Kidney capillary endothelial cell (primary cell): ENCODE measurements at regions not wholly inside any gene's neighbourhood (a gene's known extent, or its start where the extent isn't known, plus 50 kb on each side); places are given as distances from the start of the nearest gene placed in this dataset.

Source experiments
- DNase-seq: peaks from one replicate; pipeline ENCODE4 v3.0.0-alpha.2; 2018; ENCODE audit warnings: low spot score

DNA sequence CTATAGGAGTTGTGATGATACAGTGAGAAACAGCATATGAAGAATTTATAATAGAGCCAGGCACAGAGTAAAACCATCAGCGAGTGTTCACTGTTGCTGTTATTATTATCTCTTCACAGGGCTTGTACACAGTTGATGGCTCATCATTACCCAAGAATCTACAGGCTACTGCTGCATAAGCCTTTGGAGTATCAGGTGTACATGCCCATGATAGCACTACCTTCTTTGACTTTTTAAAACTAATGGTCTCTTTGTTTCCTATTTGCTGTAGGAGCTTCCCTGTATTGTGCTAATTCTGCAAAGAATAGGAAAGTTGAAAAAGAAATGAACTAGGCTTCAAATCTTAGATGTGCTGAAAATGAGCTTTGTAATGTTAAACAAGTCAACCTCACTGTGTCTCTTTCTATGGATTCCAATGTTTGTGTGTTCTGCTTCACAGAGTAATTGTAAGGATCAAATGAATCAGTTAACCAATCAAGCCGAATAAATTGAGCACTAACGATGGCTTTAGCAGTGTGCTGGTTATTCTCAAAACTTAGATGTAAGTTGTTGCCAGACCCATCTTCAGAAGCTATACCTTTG lies 138.8 kb downstream of the TUSC7 start:
- DNase-seq = no peak

DNA sequence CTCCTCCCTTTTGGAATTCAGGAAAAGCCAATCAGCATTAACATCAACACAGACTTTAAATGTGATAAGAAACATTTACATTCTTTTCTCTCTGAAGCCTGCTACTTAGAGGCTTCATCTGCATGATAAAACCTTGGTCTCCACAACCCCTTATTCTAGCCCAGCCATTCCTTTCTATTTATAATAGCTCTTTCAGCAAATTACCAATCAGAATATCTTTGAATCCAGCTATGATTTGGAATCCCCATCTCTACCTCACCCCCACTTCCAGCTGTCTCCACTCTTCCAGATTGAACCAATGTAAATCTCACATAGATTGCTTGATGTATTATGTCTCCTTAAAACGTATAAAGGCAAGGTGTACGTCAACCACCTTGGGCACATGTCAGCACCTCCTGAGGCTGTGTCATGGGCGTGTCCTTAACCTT lies 139.7 kb downstream of the TUSC7 start:
- no peak for DNase-seq

DNA sequence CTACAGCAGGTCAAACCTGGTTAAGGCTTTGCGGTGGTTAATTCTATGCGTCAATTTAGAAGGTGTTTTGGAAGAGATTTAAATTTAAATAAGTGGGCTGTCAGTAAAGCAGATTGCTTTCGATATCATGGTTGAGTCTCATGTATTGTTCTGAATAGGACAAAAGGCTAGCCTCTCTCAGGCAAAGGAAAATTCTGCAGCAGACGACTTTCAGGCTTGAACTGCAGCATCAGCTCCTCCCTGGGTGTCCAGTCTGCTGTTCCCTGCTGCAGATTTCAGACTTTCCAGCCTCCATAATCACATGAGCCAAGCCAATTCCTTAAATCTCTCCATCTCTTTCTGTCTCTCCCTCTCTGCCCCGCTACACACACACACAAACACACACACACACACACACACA lies 143.2 kb downstream of the TUSC7 start:
- no peak for DNase-seq

DNA sequence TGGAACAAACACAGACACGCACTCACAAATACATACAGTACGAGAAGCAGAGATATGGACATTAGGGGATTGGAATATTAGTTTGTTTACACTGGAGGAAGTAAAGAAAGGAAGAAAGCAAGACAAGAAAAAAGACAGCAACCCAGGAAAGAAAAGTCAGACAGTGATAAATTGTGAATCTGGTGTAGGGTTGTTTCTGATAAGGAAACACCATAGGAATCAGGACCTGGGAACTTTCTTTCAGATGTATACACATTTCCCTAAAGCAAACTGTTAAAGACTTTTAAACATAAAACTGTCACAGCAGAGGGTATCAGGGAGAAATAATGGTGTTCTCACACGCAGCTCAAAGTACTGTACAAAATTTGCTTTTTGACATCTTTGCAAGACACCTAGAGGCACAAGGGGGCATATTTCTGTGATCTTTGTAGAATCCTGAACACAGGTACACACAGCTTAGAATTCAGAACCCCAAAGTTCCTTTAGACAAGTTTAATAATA lies 153.7 kb downstream of the TUSC7 start:
- DNase-seq = no peak

DNA sequence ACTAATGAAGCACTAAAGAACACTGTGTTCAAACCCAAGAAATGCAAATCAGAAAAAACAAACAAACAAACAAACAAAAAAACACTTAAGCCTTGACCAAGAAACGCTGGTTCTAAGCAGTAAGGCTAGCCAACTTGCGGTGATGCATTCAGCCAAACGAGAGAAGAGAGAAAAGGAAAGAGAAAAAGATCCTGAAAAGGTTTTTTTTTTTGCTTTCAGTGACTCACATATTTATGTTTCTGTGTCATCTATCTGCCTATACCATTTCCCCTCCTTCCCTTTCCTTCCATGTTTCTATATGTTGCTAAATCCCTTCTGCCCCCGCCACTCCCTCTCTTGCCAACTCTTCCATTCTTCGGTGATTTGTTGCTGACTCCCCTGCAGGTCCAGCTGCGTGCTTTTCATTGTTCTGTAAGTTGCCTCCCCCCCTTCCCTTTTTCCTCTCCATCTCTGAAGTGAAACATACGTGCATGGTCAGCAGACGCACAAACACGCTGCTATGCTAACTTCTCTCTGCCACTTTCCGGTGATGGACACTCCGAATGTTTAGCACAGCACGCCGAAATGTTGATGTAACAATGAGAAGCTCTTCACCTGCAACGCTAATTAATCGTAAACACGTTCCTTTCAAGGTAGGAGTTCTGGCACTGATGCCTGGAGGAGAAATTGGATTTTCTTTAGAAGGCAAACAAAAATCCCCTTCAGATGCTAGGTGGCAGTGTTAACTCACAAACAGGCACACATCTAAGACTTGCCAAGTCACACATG lies 154.4 kb downstream of the TUSC7 start:
- peak; percentile 40 for DNase-seq

DNA sequence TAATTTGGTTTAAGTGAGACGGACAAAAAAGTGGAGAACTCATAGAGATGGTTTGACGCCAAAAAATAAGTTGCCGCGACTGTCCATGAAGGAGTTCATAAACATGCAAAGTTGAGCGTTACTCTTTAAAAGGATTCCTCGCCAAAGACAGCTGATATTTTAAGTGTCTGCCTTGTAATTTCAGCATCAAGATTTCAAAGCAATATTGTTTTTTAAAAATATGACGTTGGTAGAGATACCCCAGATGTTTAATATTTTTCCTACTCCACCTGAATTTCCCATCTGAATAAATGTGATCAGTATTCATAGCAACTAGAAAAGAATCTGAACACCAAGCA lies 155.0 kb downstream of the TUSC7 start:
- no peak for DNase-seq

DNA sequence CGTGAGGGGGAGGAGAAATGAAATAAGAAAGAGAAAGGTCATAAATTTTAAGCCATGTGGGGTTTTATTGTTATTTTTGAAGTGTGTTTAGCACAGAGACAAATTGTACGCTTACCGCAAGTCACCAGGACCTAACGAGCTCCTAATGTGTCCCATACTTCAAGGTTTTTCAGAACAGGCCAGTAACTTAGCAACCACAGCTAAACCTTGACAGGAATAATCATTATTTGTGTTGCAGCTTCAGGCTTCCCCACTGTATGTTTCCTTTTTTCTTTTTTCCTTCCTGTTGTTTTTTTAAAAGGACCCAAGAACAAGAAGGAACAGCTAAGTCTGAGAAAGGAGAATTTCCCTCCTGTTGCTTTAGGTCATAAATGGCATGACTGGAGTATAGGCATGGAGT lies 160.8 kb downstream of the TUSC7 start:
- DNase-seq = no peak

DNA sequence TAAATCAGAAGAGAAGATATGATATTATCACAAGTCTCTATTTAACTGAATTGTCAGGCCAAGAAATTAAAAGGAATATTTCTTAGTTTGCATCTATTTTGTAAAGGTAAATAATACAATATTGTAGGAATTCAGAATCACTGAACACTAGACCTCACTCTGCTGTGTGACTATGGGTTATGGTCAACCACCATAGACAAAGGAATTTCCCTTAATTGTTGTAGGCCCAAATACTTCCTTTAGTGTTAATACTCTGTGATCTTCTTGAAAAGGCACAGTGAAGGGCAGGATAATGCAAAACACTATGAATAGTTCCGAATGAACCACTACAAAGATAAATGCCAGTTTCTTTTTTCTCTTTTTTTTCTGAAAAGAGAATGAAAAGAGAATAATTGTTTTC lies 162.3 kb downstream of the TUSC7 start:
- no peak for DNase-seq

DNA sequence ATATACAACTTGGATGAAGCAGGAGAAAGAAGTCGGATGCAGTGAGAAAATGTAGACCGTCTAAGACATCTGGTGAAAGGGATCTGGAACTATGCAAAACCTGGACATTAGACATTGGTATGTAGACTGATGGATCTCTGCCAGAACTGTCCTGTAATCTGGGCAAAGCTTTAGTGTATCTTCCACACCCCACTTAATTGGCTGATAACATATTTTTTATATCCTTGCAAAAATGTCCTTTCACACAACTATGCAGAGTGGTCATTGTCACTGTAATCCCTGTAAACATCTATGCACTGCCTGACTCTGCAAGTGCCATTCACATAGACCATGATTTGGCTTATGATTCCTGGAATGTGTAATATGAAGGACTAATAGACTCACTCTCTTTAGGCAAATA lies 163.1 kb downstream of the TUSC7 start:
- no peak for DNase-seq

DNA sequence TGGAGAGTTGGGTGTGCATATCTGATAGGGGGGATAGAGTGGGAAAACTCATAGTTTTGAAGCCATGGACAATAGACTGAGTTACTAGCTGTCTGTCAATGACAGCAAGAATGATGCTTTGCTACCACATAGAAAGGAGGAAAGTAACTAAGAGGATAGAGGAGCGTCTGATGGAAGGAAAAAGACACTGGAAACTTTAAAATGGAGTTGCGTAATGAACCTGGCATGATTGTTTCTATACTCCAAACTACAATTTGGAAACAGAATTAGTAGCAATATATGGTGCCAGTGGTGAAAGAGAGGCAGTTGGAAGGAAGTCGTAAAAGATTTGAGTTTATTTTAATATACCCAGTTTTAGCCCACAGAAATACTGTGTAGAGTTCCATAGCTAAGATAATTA lies 163.6 kb downstream of the TUSC7 start:
- DNase-seq = no peak

DNA sequence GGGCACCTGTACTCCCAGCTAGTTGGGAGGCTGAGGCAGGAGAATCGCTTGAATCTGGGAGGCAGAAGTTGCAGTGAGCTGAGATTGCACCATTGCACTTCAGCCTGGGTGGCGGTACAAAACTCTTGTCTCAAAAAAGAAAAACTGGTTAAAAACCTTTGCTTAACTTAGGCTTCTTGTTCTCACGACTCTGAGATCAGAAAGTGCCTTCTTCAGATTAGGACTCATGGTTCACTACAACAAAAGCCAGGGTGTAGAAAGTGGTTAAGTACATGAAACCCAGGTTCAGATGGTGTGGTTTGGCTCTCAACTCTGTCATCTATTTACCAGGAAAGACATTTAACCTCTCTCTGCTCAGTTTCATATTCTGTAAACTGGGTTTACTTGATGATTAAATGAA lies 168.4 kb downstream of the TUSC7 start:
- no peak for DNase-seq

DNA sequence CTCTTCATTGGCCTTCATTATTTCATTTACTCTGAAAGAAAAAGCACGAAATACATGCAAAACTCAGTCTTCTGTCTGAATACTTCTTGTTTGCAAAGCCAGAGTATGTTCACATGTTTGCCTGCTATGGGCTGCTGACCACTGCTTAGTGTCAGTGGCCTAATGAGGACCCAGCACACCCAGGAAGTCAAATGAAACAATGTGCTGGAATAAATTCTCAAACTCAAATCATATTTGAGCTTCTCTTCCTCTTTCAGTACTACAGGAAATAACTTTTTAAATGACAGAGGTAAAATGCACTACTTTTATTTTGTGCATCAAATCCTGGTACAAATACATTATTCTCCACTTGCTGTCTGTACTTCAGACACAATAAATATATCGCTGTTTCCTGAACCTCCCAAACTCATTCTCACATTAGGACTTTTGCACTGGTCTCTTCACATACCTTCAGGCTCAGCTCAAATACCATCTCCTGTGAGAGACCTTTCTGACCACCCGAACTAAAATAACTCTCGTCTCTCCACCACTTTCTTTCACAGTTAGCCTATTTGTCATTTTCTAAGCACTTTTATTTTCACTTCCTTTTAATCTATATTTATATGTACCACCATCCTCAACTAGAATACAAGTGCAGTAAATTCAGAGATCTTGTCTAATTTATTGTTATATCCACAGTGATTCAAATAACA lies 176.8 kb downstream of the TUSC7 start:
- no peak for DNase-seq

DNA sequence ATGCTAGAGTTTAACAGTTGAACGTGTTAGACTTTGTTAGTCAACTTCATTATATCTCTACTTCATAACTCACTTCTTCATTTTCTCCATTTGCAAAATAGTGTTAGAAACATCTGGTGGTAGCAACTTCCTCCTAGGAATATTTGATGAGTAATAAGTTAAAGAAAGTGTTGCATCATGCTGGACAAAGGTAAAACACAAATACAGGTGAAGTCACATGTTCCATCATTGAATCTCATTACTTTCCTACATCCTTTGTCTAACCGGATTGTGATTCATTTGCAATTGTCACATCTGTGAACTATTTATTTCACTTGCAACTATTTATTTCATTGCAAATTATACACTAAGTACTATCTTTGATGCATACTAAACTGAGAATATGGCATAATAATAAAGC lies 186.5 kb downstream of the TUSC7 start:
- DNase-seq = no peak

DNA sequence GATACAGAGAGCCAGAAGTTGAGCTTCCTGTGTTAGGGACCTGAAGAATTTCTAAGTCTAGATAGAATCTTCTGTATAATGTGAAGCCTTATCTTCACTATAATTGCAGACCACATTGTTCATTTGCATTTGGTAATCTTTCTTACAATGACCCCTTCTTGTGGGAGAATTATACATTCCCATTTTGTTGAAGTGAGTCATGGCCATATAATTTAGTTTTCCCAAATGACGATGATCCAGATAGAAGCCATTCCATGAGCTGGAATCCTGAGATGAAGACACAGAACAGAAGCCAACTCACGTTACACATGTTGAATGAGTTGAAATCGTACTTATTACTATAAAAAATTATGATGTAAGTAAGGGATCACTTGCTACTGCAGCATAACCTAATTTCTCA lies 187.8 kb downstream of the TUSC7 start:
- DNase-seq = no peak

DNA sequence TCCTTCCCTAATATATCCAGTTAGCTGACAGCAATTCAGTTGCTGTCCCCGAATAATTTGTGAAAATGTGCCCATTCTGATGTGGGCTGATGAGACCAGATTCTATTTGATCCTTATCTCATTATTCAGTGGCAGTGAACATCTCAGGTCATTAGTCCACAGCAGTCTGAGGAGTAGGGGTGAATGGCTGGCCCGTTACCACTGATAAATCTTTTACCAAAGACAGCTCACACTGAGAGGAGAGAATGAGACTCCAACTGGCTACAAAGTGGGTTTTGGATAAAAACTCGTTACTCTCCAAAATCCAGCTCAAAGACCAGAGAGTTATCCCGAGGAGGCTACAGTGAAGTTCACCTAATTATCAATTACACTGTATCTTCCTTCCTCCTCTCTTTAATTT lies 189.7 kb downstream of the TUSC7 start:
- no peak for DNase-seq

DNA sequence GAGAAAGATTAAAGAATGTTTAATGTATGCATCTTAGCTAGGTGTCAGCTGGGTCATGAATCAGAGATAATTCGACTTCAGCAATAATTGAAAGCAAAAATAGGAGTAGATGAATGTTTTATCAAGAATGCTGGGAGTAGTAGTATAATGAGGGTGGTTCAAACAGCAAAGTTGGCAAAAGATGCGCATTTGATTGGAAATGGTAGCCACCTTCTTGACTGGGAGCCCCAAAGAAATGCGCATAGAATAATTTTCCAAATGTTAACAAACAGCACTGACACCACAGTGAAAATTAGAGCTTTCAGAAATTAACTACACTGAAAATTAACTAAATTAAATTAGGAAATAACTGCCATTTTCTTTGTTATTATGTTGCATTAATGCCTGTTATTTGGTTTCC lies 195.8 kb downstream of the TUSC7 start:
- no peak for DNase-seq

DNA sequence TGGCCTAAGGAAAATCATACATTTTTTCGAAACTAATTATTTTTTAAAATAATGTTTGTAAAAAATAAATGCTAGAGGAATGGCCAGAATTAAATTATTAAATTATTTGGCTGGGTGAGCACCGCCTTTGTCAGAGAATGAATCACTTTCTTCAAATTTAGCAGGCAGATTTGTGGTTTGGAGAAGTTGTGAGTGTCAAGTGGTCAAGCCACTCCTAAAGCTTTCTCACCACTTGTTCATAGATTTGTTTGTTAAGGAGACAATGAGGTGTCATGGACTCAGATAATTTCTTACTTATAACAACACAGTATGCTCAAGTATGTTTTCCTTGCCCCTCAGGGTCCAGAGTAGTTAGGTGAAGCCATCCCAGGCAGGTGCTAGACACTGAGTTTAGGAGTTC lies 196.2 kb downstream of the TUSC7 start:
- no peak for DNase-seq

DNA sequence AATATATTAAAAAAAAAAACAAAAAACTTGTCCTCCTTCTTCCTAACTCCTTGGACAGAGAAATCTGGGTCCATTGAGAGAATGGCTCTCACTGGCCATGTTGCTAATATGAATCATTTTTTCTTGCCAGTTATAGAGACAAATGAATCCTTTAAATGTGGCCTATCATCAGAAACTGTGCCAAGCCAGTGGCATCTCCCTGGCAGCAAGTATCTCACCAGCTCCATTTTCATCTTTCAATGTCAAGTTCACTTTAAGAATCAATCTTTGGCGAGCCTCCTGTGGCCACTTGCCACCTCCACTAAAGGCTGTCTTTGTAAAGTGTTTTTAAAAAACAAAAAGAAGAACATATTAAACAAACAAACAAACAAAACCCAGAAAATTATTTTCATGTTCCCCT lies 202.5 kb downstream of the TUSC7 start:
- no peak for DNase-seq

DNA sequence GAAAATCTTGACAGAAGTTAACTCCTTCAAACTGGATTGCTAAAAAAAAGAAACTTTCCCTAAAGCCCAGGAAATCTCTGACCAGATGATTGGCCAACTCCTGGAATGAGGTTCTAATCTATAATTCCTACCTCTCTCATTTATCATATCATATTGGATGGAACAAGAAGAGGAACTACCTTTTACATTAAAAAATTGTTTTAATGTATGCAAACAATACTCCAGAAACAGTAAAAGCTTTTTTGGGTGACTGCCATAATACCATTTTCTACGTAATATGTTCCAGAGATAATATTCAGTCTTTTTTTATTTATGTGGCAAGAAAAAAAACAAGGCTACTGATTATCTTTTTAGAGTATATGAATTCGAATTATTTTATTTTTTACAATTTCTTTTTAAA lies 204.4 kb downstream of the TUSC7 start:
- DNase-seq = no peak

DNA sequence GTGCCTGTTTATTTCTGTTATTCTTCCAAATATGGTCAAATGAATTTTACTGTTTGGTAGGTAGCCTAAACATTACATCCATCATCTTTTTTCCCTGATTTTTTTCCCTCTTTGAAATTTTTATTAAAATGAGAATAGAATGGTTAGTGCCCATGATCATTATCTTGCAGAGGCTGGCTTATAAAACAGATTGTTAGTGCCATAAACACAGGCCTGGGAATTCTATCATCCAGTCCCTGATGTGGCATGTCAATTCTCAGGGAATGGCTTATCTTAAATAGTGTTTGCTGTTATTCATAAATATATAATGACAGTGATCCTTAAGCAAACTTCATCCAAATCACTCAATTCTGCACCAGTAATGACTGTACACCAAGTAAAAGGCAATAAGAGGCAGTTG lies 207.3 kb downstream of the TUSC7 start:
- no peak for DNase-seq

DNA sequence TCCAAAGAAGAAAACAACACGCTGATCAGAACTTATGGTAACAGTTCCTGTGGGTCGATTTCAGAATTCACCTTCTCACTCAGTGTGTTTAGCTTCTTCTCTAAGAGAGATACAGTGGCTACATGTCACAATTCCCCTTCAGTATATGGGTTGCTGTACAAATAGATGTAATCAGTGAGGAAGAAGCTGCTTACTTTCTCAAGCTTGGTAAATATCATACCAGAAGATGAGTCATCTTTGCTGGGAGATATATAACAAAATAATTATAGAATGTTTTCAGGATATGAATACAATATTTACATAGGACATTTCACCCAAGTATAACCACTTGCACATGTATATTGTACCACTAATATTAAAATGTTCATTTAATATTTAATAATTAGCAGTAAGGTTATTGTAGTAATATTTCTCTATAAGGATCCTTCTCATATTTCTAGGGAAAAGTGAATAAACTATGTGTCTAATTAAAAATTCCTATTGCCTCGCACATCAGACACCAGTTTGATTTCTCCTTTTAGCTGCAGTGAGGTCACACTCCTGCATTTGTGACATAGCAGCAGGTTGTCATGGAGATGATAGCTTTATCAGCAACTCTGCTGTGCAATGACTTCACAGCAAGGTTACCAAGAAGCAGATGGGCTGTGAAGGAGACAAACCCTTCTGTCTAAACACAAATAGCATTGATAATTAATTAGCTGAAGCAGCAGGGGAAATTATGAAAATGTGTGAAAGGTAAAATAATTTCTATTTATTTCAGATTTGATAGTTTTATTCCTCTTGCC lies 211.4 kb downstream of the TUSC7 start:
- DNase-seq = no peak

DNA sequence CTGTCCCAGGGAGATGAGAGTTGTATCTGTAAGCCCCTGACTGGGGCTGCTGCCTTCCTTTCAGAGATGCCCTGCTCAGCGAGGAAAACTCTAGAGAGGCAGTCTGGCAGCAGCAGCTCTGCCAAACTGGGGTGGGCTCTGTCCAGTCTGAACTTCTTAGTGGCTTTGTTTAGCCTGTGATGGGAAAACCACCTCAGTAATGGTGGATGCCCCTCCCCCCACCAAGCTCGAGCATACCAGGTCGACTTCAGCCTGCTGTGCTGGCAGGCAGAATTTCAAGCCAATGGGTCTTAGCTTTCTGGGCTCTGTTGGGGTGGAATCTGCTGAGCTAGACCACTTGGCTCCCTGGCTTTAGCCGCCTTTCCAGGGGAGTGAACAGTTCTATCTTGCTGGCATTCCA lies 218.3 kb downstream of the TUSC7 start:
- DNase-seq = no peak
